DOHH2 (cell line): ENCODE measurements at regions not wholly inside any gene's neighbourhood (a gene's known extent, or its start where the extent isn't known, plus 50 kb on each side); places are given as distances from the start of the nearest gene placed in this dataset.

Experiments
- H3F3A ChIP-seq: fragments of 200-600 bp; sonication (generic), shearing (Covaris generic); 2 replicates; pipeline ENCODE4 v1.6.0; 2016; ENCODE audit warnings: antibody characterized with exemption, mild to moderate bottlenecking; ENCODE audit not compliant: control insufficient read depth, insufficient read depth
- H3K27ac ChIP-seq: fragments of 200-600 bp; sonication (generic); 2 replicates; pipeline ENCODE4 v1.5.1; 2014; ENCODE audit warnings: low read depth, mild to moderate bottlenecking, low read length, moderate library complexity
- H3K27me3 ChIP-seq: fragments of 200-600 bp; sonication (generic); 2 replicates; pipeline ENCODE4 v1.6.1; 2014; ENCODE audit warnings: mild to moderate bottlenecking, low read length, mixed read lengths; ENCODE audit not compliant: control insufficient read depth
- H3K36me3 ChIP-seq: fragments of 200-600 bp; sonication (generic); 2 replicates; pipeline ENCODE4 v1.6.1; 2014; ENCODE audit warnings: mild to moderate bottlenecking, low read length, moderate library complexity, mixed read lengths; ENCODE audit not compliant: control insufficient read depth
- H3K4me1 ChIP-seq: fragments of 200-600 bp; sonication (generic); 2 replicates; pipeline ENCODE4 v1.6.1; 2014; ENCODE audit warnings: mild to moderate bottlenecking, low read length, mixed read lengths; ENCODE audit not compliant: control insufficient read depth
- H3K4me2 ChIP-seq: fragments of 200-600 bp; sonication (generic); 2 replicates; pipeline ENCODE4 v1.6.0; 2014; ENCODE audit warnings: mild to moderate bottlenecking, low read length, moderate library complexity
- H3K4me3 ChIP-seq: fragments of 200-600 bp; sonication (generic); 2 replicates; pipeline ENCODE4 v1.5.1; 2014; ENCODE audit warnings: mild to moderate bottlenecking, low read length, mixed read lengths
- H3K79me2 ChIP-seq: fragments of 200-600 bp; sonication (generic); 2 replicates; pipeline ENCODE4 v1.6.1; 2014; ENCODE audit warnings: mild to moderate bottlenecking, low read length, mixed read lengths; ENCODE audit not compliant: control insufficient read depth
- H3K9me2 ChIP-seq: fragments of 200-600 bp; sonication (generic); replicated peaks from 2 replicates; pipeline ENCODE4 v1.6.1; 2014; ENCODE audit warnings: mild to moderate bottlenecking, low read length, mixed read lengths; ENCODE audit not compliant: control insufficient read depth
- H3K9me3 ChIP-seq: fragments of 200-600 bp; sonication (generic); 2 replicates; pipeline ENCODE4 v1.6.1; 2014; ENCODE audit warnings: antibody characterized with exemption, low read length, mixed read lengths; ENCODE audit not compliant: control insufficient read depth, insufficient read depth
- H4K20me1 ChIP-seq: fragments of 200-600 bp; sonication (generic); 2 replicates; pipeline ENCODE4 v1.6.0; 2014; ENCODE audit warnings: low read depth, mild to moderate bottlenecking, antibody characterized with exemption, low read length, moderate library complexity; ENCODE audit not compliant: control insufficient read depth, insufficient read depth
- EZH2phosphoT487 ChIP-seq: fragments of 200-600 bp; sonication (generic); IDR thresholded peaks from 2 replicates; pipeline ENCODE4 v1.6.1; 2017; ENCODE audit warnings: borderline replicate concordance, mild to moderate bottlenecking, antibody characterized with exemption, low read length, moderate library complexity, mixed read lengths
- TF ChIP-seq, protein P1 (sequence below): fragments of 200-600 bp; sonication (generic); IDR thresholded peaks from one replicate; pipeline ENCODE4 v1.5.1; 2014; ENCODE audit warnings: antibody characterized with exemption, mild to moderate bottlenecking, low read depth, low read length; ENCODE audit not compliant: poor library complexity, severe bottlenecking

DNA sequence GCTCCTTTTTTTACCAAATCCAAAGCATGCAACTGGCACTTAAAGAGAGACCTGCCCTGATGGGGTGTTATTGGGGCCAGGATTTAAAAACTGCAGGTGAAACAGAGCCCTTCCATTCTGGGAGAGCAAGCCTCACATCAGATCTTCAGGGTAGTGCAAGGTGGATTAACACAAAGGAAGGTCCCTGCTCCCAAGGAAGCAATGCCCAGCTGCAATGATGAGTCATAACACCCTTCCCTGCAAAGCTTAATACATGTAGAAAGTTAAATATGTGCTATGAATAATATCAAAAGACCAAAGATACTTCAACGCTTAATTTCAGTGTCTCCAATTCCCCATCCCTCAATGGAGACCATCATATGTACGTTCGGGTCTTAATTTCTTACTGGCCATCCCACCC is 508.0 kb downstream of the OMA1 start:
- no peaks in the 10 kb centered on the region for H3K36me3 ChIP-seq
- no peaks in the 10 kb centered on the region for H3K27me3 ChIP-seq
- no peak overlapping the region for H3K4me3 ChIP-seq
- no peak overlapping the region for H3K27ac ChIP-seq
- H3F3A ChIP-seq = no peaks in the 10 kb centered on the region
- no peaks in the 10 kb centered on the region for H3K9me3 ChIP-seq
- no peaks in the 10 kb centered on the region for H4K20me1 ChIP-seq
- no peaks in the 10 kb centered on the region for H3K79me2 ChIP-seq
- TF ChIP-seq EZH2phosphoT487 = no peak
- TF ChIP-seq, protein P1, sequence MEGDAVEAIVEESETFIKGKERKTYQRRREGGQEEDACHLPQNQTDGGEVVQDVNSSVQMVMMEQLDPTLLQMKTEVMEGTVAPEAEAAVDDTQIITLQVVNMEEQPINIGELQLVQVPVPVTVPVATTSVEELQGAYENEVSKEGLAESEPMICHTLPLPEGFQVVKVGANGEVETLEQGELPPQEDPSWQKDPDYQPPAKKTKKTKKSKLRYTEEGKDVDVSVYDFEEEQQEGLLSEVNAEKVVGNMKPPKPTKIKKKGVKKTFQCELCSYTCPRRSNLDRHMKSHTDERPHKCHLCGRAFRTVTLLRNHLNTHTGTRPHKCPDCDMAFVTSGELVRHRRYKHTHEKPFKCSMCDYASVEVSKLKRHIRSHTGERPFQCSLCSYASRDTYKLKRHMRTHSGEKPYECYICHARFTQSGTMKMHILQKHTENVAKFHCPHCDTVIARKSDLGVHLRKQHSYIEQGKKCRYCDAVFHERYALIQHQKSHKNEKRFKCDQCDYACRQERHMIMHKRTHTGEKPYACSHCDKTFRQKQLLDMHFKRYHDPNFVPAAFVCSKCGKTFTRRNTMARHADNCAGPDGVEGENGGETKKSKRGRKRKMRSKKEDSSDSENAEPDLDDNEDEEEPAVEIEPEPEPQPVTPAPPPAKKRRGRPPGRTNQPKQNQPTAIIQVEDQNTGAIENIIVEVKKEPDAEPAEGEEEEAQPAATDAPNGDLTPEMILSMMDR = no peak
- no peak overlapping the region for H3K4me2 ChIP-seq
- H3K4me1 ChIP-seq = no peaks in the 10 kb centered on the region
- H3K9me2 ChIP-seq = no peaks in the 10 kb centered on the region

DNA sequence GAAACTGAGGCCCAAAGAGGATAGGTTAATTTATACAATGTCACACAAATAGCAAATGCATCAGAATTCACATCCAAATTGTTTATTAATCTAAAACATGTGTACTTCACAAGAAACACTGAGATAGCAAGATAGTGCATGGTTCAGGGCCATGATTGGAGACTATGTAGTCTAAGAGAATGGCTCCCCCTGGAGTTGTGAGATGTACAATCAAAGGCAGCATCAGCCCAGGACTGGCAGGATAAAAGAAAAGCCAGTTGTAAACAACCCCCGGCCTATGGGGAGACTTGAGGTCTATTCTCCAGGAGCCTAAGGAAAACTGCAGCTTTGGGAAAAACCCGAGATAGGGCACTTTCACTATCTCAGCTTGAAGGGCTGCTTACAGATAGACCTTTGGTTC is 511.0 kb downstream of the OMA1 start:
- TF ChIP-seq EZH2phosphoT487 = no peak
- TF ChIP-seq, protein P1 = no peak

DNA sequence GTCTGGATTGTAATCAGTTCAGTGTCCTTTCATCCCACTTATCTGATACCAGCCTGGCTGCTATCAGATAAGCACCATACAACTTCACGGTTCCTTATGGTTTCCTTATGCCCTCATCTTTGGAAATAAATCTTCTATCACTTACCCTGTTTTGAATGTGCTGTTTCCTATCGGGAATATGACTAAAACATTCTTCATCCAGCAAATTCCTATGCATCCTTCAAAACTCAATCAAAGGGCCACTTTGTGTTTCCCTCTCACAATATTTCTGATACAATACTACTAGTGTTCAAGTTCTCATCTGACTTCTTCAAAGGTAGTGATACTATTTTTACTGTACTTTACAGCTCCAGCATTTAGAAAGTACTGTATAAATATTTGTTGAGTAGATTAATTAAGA is 513.2 kb downstream of the OMA1 start:
- H3K4me1 ChIP-seq = no peaks in the 10 kb centered on the region
- H3K27ac ChIP-seq = no peak overlapping the region
- no peaks in the 10 kb centered on the region for H4K20me1 ChIP-seq
- TF ChIP-seq EZH2phosphoT487 = no peak
- TF ChIP-seq, protein P1 = no peak
- no peak overlapping the region for H3K4me2 ChIP-seq
- H3K79me2 ChIP-seq = no peaks in the 10 kb centered on the region
- no peak overlapping the region for H3K4me3 ChIP-seq
- no peaks in the 10 kb centered on the region for H3K27me3 ChIP-seq
- no peaks in the 10 kb centered on the region for H3K36me3 ChIP-seq
- H3K9me3 ChIP-seq = no peaks in the 10 kb centered on the region
- no peaks in the 10 kb centered on the region for H3F3A ChIP-seq
- no peaks in the 10 kb centered on the region; the same call in 1 of the 2 replicates for H3K9me2 ChIP-seq

More for the DNA sequence above, 511.0 kb downstream of the OMA1 start:
- H3K9me2 ChIP-seq = no peaks in the 10 kb centered on the region
- no peaks in the 10 kb centered on the region for H3K36me3 ChIP-seq
- no peaks in the 10 kb centered on the region for H3K27me3 ChIP-seq
- H3K4me3 ChIP-seq = no peak overlapping the region
- H3K9me3 ChIP-seq = no peaks in the 10 kb centered on the region
- H3K79me2 ChIP-seq = no peaks in the 10 kb centered on the region
- H3K4me1 ChIP-seq = no peaks in the 10 kb centered on the region
- H3K4me2 ChIP-seq = no peak overlapping the region
- H3K27ac ChIP-seq = no peak overlapping the region
- H3F3A ChIP-seq = no peaks in the 10 kb centered on the region
- H4K20me1 ChIP-seq = no peaks in the 10 kb centered on the region

DNA sequence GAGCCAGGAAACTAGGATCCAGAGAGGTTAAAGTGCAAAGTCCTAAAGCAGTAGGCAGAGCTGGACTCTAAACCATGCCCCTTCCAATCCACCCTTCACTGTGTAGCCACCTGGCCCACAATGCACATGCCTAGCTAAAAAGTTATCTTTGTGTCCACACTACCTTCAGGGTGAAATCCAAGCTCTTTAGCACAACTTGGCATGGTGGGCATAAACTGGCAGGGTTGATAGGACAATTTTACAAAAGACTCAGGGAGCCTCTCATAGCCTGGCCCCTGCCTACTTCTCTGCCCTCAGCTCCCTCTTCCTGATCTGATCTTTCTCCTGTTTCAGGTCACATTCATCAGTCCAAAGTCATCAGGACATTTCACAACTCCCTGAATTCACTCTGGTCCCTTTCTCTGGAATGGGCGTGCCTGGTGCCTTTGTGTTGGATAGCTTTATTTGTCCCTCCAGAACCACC is 513.9 kb downstream of the OMA1 start:
- Histone ChIP-seq H3K4me3 (no peak overlapping the region), H3K36me3 (no peaks in the 10 kb centered on the region), H3K9me2 (no peaks in the 10 kb centered on the region; the same call in 1 of the 2 replicates), H3F3A (no peaks in the 10 kb centered on the region), H3K4me1 (no peaks in the 10 kb centered on the region), H3K27me3 (no peaks in the 10 kb centered on the region), H3K27ac (no peak overlapping the region), H4K20me1 (no peaks in the 10 kb centered on the region), H3K9me3 (no peaks in the 10 kb centered on the region), H3K79me2 (no peaks in the 10 kb centered on the region), H3K4me2 (no peak overlapping the region)
- no peak for TF ChIP-seq EZH2phosphoT487
- TF ChIP-seq, protein P1 = no peak
